ENCODE measurements at regions not wholly inside any gene's neighbourhood (a gene's known extent, or its start where the extent isn't known, plus 50 kb on each side); places are given as distances from the start of the nearest gene placed in this dataset.

DNA sequence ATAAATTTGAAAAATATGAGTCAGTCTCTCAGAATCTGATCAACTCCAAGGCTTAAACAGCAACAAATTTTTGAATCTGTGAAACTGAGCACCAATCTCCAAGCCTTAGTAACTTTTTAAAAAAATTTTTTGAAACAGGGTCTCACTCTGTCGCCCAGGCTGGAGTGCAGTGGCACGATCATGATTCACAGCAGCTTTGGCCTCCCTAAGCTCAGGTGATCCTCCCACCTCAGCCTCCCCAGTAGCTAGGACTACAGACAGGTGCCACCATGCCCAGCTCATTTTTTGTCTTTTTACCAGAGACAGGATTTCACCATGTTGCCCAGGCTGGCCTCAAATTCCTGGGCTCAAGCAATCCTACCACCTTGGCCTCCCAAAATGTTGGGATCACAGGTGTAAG, 207.9 kb upstream of the TCF21 start:
- Histone ChIP-seq H3K14ac (replicated peaks; ENCODE audit: low read depth, low read length) (no peak overlapping the region), H3K4me1 (ENCODE audit: control insufficient read depth, insufficient read depth, low read length) (peaks cover 10% of the 10 kb centered on the region; the same call in 1 of the 2 replicates), H3K27me3 (ENCODE audit: control insufficient read depth, insufficient read depth, low read length) (no peaks in the 10 kb centered on the region), H4K91ac (ENCODE audit: insufficient read depth, low read depth, low read length) (no peak overlapping the region), H3K36me3 (ENCODE audit: control insufficient read depth, insufficient read depth, low read length) (no peaks in the 10 kb centered on the region), H3K9me1 (ENCODE audit: insufficient read depth, low read length) (peaks cover 3% of the 10 kb centered on the region; the same call in 1 of the 2 replicates), H3K4me3 (ENCODE audit: insufficient read depth, low read depth, low read length) (no peak overlapping the region), H2AK5ac (ENCODE audit: low read depth, low read length) (peak overlapping the region; percentile 49; the same call in 1 of the 2 replicates), H3K9me3 (ENCODE audit: control insufficient read depth, insufficient read depth, low read length) (no peaks in the 10 kb centered on the region), H2BK20ac (ENCODE audit: low read depth, low read length) (no peak overlapping the region), H2AFZ (replicated peaks; ENCODE audit: low read length, poor library complexity) (no peak overlapping the region), H4K5ac (ENCODE audit: low read depth, low read length) (peak overlapping the region; percentile 64; the same call in 1 of the 2 replicates), H3K56ac (ENCODE audit: extremely low read depth, insufficient read depth, low read length) (no peak overlapping the region), H2BK120ac (ENCODE audit: low read depth, low read length) (peak overlapping the region; percentile 4; the same call in 1 of the 2 replicates), H3K18ac (ENCODE audit: low read depth, low read length) (no peak overlapping the region), H3K27ac (ENCODE audit: insufficient read depth, low read length) (no peak overlapping the region), H2BK5ac (ENCODE audit: low read depth, low read length, poor library complexity, severe bottlenecking) (no peak overlapping the region), H4K8ac (ENCODE audit: low read depth in 2 of 2, low read length in 2 of 2) (peak overlapping the region in 1 of 2 experiments; percentile 63; a peak in 1 of 4 replicates), H3K4ac (ENCODE audit: low read depth, low read length) (no peak overlapping the region), H3K9ac (ENCODE audit: low read depth, low read length) (no peak overlapping the region), H3K23ac (ENCODE audit: low read depth, low read length) (peak overlapping the region; percentile 38; the same call in 1 of the 2 replicates), H2AK9ac (replicated peaks; ENCODE audit: low read depth, low read length, poor library complexity) (no peak overlapping the region), H2BK15ac (ENCODE audit: low read depth, low read length) (peak overlapping the region; percentile 65; the same call in 1 of the 3 replicates), H3K79me1 (ENCODE audit: low read depth in 1 of 2, low read length in 2 of 2) (no peaks in the 10 kb centered on the region), H3K4me2 (ENCODE audit: low read depth, low read length) (no peak overlapping the region), H4K20me1 (ENCODE audit: insufficient read depth, low read length) (no peaks in the 10 kb centered on the region)
- in situ Hi-C loops (cut with MboI; ENCODE audit: low sequenced_read_pairs) (no loop called here), dilution Hi-C loops (cut with HindIII; ENCODE audit: low sequenced_read_pairs, unreplicated experiment) (no loop called here), intact Hi-C loops (cut with micrococcal nuclease) (no loop called here)
- ChIA-PET CTCF (no interaction called here), POLR2A (ENCODE audit: unreplicated experiment) (no interaction called here)
- BruUV-seq (replicated peaks), result no TSS peak
- no peak for DNase-seq
- WGBS, 2 experiments (ENCODE audit: extremely low coverage in 2 of 2, insufficient read length in 1 of 2), result 92% methylated on average over 2 of the region's 2 CpGs; no CpG with 5 or more reads in 1 of the 2 experiments
- ATAC-seq (ENCODE audit: low read depth), result no peak
- TF ChIP-seq RCOR1 (IDR thresholded peaks at IDR 0.05; ENCODE audit: insufficient replicate concordance, low read length), result no peak
- no peak for TF ChIP-seq RFX5 (IDR thresholded peaks at IDR 0.05; ENCODE audit: low read depth, low read length)
- no peak for TF ChIP-seq USF2 (IDR thresholded peaks at IDR 0.05; ENCODE audit: low read depth, low read length)

Data from IMR-90 (cell line).